GM19467 (cell line): ENCODE measurements at regions not wholly inside any gene's neighbourhood (a gene's known extent, or its start where the extent isn't known, plus 50 kb on each side); places are given as distances from the start of the nearest gene placed in this dataset.

ENCODE experiments used
- ATAC-seq: cut with Tn5 transposase; IDR thresholded peaks from one replicate; pipeline ENCODE4 v1.9.1; 2021; ENCODE audit warnings: mild to moderate bottlenecking, moderate library complexity; ENCODE audit not compliant: unreplicated experiment

- no peak for ATAC-seq
Observed at GRCh38 chr17:72011561-72011960, 109.3 kb upstream of the SOX9 start.

- no peak for ATAC-seq
Observed at GRCh38 chr17:72021417-72022041, 99.3 kb upstream of the SOX9 start.

- ATAC-seq: no peak
Observed at GRCh38 chr17:72022328-72023275, 98.2 kb upstream of the SOX9 start.

DNA sequence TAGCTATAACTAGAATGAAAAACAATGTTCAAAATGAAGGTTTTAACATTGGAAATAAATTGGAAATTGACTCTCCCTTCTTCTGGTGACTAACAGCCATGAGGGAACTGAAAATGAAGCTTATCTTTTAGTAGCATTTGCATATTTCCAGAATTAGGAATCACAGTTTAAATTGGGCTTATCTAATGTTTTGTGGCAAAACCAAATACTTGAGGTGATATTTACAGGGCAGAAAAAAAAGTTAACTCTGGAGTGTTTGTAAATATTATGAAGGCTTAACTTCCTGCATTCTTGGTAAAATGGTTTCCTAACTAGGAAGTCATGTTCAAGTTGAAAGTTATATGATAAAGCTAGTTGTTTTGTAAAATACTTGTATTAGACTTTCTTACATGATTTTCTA is 96.4 kb upstream of the SOX9 start:
- ATAC-seq: no peak

GRCh38 chr17:72025113-72025512 is 95.7 kb upstream of the SOX9 start:
- no peak for ATAC-seq

DNA sequence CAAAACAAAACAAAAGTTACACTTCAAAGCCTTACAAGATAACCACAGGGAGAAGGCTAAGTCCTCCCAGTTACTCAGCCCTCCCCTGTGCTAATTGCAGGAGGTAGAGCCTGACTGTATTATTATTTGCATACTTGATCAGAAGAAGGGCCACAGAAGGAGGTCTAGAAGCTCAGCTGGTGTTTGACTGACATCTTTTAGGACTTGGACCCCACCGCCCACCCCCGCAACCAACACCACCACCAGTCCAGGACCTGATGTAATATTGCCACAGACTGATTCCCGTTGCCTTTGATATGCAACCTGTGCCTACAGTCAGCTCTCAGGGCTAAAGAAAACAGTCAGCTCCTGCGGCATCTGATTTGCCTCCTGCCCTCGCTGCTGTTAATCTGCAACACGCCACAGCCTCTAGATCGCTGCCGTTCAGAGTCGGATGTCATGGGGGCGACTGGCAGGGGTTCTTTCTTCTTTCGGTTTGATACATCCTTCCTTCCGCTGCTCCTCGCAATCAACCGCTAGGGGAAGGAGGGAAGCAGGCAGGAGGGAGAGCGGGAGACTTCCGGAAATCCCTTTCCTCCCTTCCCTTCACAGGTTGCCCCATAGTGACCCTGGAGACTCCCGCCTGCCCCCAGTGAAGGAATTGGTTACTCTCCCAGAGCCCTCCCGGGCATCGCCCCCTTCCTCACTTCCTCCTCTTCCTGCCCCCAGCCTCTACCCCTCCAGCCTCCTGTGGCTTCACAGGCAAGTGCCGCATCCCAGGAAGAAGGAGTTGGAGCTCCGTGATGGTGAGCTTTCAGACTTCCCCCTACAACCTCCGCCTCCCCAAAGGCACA is 90.5 kb upstream of the SOX9 start:
- ATAC-seq: peak; percentile 77

DNA sequence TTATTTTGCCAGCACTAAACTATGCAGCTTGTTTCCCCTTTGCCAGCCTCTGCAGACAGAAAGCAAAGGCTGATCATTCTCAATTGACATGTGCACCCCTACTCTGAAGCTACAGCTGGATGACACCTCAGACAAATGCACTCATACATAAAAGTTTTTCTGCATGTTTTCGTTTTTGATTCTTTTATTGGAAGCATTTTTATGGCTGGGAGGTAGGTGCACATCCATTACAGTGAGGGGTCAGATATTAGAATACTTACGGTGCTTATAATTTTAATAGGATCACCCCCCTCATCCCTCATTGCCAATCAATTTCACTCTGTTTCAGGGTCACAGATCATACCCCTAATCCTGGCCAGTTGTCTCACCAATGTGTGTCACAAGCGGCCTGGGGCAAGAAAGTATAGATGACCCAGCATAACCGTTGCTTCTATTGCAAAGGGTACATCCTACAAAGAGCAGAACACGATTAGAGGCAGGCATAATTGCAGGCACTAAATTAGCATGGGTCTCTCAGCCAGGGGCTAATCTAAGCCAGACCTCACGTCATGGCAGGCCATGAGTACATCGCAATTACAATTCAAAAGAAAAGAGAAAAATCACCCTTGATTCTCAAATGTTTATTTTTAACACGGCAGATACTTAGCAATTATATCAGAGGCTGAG is 89.5 kb upstream of the SOX9 start:
- ATAC-seq: no peak

- no peak for ATAC-seq
Observed at GRCh38 chr17:72033334-72033733, 87.5 kb upstream of the SOX9 start.

DNA sequence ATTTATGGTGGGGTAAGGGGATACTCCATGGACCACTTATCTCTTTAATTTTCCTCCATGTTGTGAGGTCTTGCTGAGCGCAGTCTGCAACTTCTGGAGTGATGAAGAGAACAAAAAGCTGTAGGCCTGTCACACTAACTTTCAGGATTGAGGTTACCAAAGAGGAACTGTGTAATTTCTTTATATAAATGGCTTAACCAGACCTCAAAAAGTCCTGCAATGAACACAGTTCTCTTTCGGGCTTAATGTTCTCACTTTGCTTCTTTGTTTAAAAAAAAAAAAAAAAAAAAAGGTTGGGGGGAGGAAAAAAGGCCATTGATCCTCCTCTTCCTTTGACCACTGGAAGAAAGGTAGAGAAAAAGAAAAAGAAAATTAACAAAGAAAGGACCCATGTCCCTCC is 86.8 kb upstream of the SOX9 start:
- ATAC-seq: no peak

DNA sequence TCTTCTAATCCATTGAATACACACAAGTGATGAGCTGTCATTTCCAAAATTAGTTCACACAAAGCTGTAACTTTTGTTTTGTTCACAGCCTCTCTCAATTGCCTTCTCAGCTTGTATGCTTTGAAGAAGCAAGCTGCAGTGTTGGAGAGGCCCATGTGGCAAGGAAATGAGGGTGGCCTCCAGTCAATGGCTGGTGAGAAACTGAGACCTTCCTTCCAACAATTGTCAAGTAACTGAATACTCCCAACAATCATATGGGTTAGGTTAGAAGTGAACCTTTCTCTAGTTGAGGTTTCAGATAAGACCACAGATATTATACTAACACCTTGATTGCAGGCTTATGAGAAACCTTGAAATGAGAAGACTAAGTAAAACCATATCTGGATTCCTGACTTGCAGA is 82.4 kb upstream of the SOX9 start:
- no peak for ATAC-seq

DNA sequence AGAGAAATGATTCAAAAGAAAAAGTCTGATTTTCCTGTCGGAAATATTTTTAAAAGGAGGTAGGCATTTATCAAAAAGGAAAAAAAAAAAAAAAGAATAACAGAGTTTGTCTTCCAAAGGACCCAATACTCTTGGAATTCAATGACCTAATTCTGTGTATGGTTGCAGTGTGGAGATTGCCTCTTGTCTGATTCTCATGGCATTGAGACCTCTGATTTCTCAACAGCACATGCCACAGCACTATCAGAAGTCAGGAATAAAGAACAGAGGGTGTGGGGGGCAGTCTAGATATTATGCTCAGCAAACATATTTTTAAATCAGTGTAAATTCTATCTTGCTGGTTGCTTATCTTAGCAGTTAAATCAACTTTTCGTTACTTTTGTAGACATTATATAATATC is 81.3 kb upstream of the SOX9 start:
- ATAC-seq: no peak

DNA sequence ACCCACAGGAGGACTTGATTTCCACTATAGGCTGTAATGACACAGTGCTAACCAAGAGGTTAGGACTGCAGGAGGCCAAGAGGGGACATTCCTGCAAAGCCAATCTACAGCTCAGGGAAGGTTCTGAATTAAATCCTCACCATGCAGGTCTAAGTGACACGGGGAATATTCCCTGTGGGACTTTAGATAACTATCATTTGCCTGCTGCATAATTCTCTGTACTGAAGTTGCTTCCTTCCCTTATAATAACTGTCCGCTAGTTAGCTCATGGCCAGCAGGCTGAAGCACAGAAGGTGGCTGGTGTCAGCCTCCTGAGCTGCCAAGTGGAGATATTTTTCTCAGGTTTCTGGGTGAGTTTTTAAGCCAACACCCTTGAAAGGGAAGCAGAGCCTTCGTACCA is 74.6 kb upstream of the SOX9 start:
- ATAC-seq: no peak

GRCh38 chr17:72046643-72047612 is 73.9 kb upstream of the SOX9 start:
- ATAC-seq: no peak

- ATAC-seq: no peak
Observed at GRCh38 chr17:72049914-72050313, 70.9 kb upstream of the SOX9 start.

DNA sequence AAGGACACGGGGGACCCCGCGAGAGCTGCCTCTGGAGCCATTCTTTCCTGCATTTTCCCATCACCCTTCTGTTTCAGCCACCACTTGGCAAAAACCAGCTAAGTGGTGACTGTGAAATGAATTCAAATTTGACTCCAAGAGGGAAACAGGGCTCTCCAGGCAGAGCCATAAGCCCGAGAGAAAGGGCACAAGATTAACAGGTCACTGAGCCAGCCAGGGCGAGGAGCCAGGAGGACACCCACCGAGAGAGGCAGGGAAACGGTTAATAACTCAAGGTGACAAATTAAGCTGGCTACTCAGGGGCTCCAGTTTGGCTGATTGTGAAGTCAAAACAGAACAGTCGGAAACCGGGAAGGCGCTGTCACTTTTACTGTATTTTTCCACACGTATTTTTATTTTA is 67.8 kb upstream of the SOX9 start:
- ATAC-seq: no peak

DNA sequence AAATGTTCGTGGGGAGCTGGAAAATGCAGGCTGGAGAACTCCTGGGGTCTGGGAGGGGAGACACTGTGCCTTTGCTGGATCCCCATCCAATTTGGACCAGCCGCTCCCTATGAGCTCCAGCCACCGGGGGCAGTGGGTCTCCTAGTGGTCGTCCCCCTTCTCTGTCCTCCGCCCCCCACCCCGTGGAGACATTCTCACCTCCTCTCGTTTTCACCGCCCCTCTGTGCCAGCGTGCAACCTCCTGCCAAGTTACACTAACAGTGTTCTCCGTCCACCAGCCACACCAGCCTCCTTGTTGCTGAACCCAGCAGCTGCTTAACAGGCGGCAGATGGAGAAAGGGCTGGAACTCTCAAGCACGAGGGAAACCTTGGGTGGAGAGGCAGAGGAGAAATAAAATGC is 67.4 kb upstream of the SOX9 start:
- no peak for ATAC-seq

- ATAC-seq: no peak
Observed at GRCh38 chr17:72056155-72056554, 64.7 kb upstream of the SOX9 start.

DNA sequence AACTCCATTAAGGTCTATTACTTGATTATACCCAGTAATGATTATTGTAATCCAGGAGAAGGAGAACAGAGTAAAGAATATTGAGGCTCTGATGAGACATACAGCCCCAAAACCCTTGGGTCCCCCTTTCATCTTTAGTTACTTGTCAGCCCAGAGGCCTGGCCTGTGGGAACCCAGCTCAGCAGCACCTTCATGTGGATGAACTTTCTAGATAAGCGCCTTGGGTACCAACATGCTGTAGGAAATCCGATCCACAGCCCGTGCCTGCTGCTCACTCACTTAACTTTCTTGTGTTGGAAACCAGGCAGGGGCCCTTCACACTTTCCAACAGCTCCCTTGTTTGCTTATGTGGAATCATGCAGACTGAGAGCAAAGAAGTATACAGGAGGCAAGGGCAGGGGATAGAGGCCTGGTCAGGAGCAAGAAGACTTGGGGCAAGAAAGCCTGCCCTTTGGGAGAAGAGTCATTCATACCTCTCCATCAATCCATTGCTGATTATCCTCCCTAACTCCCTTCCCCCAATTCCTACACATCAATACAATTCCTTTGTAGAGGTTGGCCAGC is 64.0 kb upstream of the SOX9 start:
- ATAC-seq: no peak

GRCh38 chr17:72060084-72060483 is 60.7 kb upstream of the SOX9 start:
- ATAC-seq: no peak

DNA sequence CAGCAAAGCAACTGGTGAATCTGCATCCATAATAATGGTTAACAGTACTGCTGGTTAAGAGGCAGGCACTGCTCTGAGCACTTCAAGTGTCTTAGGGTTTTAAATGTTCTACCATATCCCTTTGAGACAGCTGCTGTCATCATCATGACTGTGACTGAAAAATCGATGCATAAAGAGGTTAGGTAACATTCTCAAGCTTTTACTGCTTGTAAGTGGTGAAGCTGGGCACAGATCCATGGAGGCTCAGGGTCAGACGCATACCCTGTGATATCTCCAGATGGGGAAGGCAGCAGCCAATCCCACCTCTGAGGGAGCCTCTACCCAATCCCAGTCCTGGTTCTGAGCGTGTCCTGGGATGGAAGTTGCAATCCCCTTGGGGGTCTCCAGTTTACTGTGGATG is 57.6 kb upstream of the SOX9 start:
- ATAC-seq: no peak
